Activated naive CD4-positive, alpha-beta T cell treated with anti-CD3 and anti-CD28 coated beads, Interleukin-2, amount 50 U/mL, for 24 hours (primary cell): ENCODE measurements at regions not wholly inside any gene's neighbourhood (a gene's known extent, or its start where the extent isn't known, plus 50 kb on each side); places are given as distances from the start of the nearest gene placed in this dataset.
"Not testable (repeated sequence)": the region's sequence is repeated elsewhere in the genome, so short reads cannot be mapped to it uniquely, and the experiment has no call there.

Experiments used
- H3K27ac Mint-ChIP-seq: one replicate; pipeline ENCODE4 v1.8.0; 2021; ENCODE audit warnings: mild to moderate bottlenecking, mixed read lengths
- H3K27me3 Mint-ChIP-seq: one replicate; pipeline ENCODE4 v1.8.0; 2021; ENCODE audit warnings: mixed read lengths
- H3K36me3 Mint-ChIP-seq: one replicate; pipeline ENCODE4 v1.8.0; 2021; ENCODE audit warnings: mixed read lengths
- H3K4me1 Mint-ChIP-seq: one replicate; pipeline ENCODE4 v1.8.0; 2021; ENCODE audit warnings: mixed read lengths
- H3K4me3 Mint-ChIP-seq: one replicate; pipeline ENCODE4 v1.8.0; 2021; ENCODE audit warnings: mild to moderate bottlenecking, mixed read lengths
- H3K9me3 Mint-ChIP-seq: one replicate; pipeline ENCODE4 v1.8.0; 2021; ENCODE audit warnings: mixed read lengths

GRCh38 chr19:30841934-30842333 lies 469.8 kb downstream of the ZNF536 start:
- H3K36me3 Mint-ChIP-seq: no peaks in the 10 kb centered on the region
- no peaks in the 10 kb centered on the region for H3K4me1 Mint-ChIP-seq
- H3K27me3 Mint-ChIP-seq: peaks cover 4% of the 10 kb centered on the region
- no peak overlapping the region for H3K27ac Mint-ChIP-seq
- H3K4me3 Mint-ChIP-seq: no peak overlapping the region
- H3K9me3 Mint-ChIP-seq: no peaks in the 10 kb centered on the region

GRCh38 chr19:30830875-30831274 lies 458.7 kb downstream of the ZNF536 start:
- no peak overlapping the region for H3K4me3 Mint-ChIP-seq
- no peaks in the 10 kb centered on the region for H3K36me3 Mint-ChIP-seq
- H3K27me3 Mint-ChIP-seq: peaks cover 2% of the 10 kb centered on the region
- H3K27ac Mint-ChIP-seq: no peak overlapping the region
- no peaks in the 10 kb centered on the region for H3K4me1 Mint-ChIP-seq
- peaks cover 6% of the 10 kb centered on the region for H3K9me3 Mint-ChIP-seq

GRCh38 chr19:30825505-30825904 lies 453.3 kb downstream of the ZNF536 start:
- not testable (repeated sequence) for H3K4me1 Mint-ChIP-seq, H3K4me3 Mint-ChIP-seq, H3K36me3 Mint-ChIP-seq, H3K27ac Mint-ChIP-seq, H3K27me3 Mint-ChIP-seq
- peaks cover 11% of the 10 kb centered on the region for H3K9me3 Mint-ChIP-seq

- Mint-ChIP-seq H3K9me3 (peaks cover 11% of the 10 kb centered on the region), H3K27me3 (peaks cover 7% of the 10 kb centered on the region), H3K36me3 (no peaks in the 10 kb centered on the region), H3K27ac (no peak overlapping the region), H3K4me1 (no peaks in the 10 kb centered on the region), H3K4me3 (no peak overlapping the region)
These were observed 452.6 kb downstream of the ZNF536 start for GRCh38 chr19:30824809-30825208.

GRCh38 chr19:30817965-30818567 lies 445.9 kb downstream of the ZNF536 start:
- Mint-ChIP-seq H3K36me3 (no peaks in the 10 kb centered on the region), H3K27me3 (peaks cover 13% of the 10 kb centered on the region), H3K4me3 (no peak overlapping the region), H3K27ac (no peak overlapping the region), H3K4me1 (no peaks in the 10 kb centered on the region), H3K9me3 (peaks cover 5% of the 10 kb centered on the region)

GRCh38 chr19:30817197-30817596 lies 445.0 kb downstream of the ZNF536 start:
- H3K36me3 Mint-ChIP-seq: no peaks in the 10 kb centered on the region
- H3K4me3 Mint-ChIP-seq: no peak overlapping the region
- H3K27ac Mint-ChIP-seq: no peak overlapping the region
- peaks cover 13% of the 10 kb centered on the region for H3K27me3 Mint-ChIP-seq
- H3K9me3 Mint-ChIP-seq: peaks cover 5% of the 10 kb centered on the region
- H3K4me1 Mint-ChIP-seq: no peaks in the 10 kb centered on the region

GRCh38 chr19:30815889-30816580 lies 443.9 kb downstream of the ZNF536 start:
- peaks cover 13% of the 10 kb centered on the region for H3K27me3 Mint-ChIP-seq
- H3K4me3 Mint-ChIP-seq: no peak overlapping the region
- H3K27ac Mint-ChIP-seq: no peak overlapping the region
- H3K36me3 Mint-ChIP-seq: no peaks in the 10 kb centered on the region
- H3K4me1 Mint-ChIP-seq: no peaks in the 10 kb centered on the region
- peaks cover 5% of the 10 kb centered on the region for H3K9me3 Mint-ChIP-seq

- H3K27ac Mint-ChIP-seq: no peak overlapping the region
- H3K36me3 Mint-ChIP-seq: no peaks in the 10 kb centered on the region
- H3K4me1 Mint-ChIP-seq: no peaks in the 10 kb centered on the region
- no peak overlapping the region for H3K4me3 Mint-ChIP-seq
- peaks cover 5% of the 10 kb centered on the region for H3K9me3 Mint-ChIP-seq
- H3K27me3 Mint-ChIP-seq: peaks cover 8% of the 10 kb centered on the region
These were observed 440.0 kb downstream of the ZNF536 start for GRCh38 chr19:30812099-30812678.

- Mint-ChIP-seq H3K4me1 (no peaks in the 10 kb centered on the region), H3K27ac (no peak overlapping the region), H3K36me3 (no peaks in the 10 kb centered on the region)
These were observed 439.4 kb downstream of the ZNF536 start for GRCh38 chr19:30811397-30812098.

GRCh38 chr19:30810726-30811125 lies 438.5 kb downstream of the ZNF536 start:
- H3K27me3 Mint-ChIP-seq: peaks cover 5% of the 10 kb centered on the region
- no peak overlapping the region for H3K4me3 Mint-ChIP-seq
- no peak overlapping the region for H3K27ac Mint-ChIP-seq
- H3K4me1 Mint-ChIP-seq: no peaks in the 10 kb centered on the region
- peaks cover 5% of the 10 kb centered on the region for H3K9me3 Mint-ChIP-seq
- no peaks in the 10 kb centered on the region for H3K36me3 Mint-ChIP-seq

More at GRCh38 chr19:30811397-30812098, 439.4 kb downstream of the ZNF536 start:
- Mint-ChIP-seq H3K9me3 (peaks cover 5% of the 10 kb centered on the region), H3K27me3 (peaks cover 8% of the 10 kb centered on the region), H3K4me3 (no peak overlapping the region)

- Mint-ChIP-seq H3K4me1 (no peaks in the 10 kb centered on the region), H3K27me3 (peaks cover 3% of the 10 kb centered on the region), H3K36me3 (no peaks in the 10 kb centered on the region), H3K27ac (no peak overlapping the region), H3K9me3 (no peaks in the 10 kb centered on the region), H3K4me3 (no peak overlapping the region)
These were observed 435.1 kb downstream of the ZNF536 start for GRCh38 chr19:30807278-30807677.

GRCh38 chr19:30806311-30806710 lies 434.1 kb downstream of the ZNF536 start:
- no peak overlapping the region for H3K4me3 Mint-ChIP-seq
- H3K27ac Mint-ChIP-seq: no peak overlapping the region
- no peaks in the 10 kb centered on the region for H3K9me3 Mint-ChIP-seq
- H3K27me3 Mint-ChIP-seq: peaks cover 2% of the 10 kb centered on the region
- no peaks in the 10 kb centered on the region for H3K4me1 Mint-ChIP-seq
- no peaks in the 10 kb centered on the region for H3K36me3 Mint-ChIP-seq

GRCh38 chr19:30804751-30805150 lies 432.6 kb downstream of the ZNF536 start:
- Mint-ChIP-seq H3K27ac (no peak overlapping the region), H3K9me3 (no peaks in the 10 kb centered on the region), H3K27me3 (peaks cover 2% of the 10 kb centered on the region), H3K4me1 (no peaks in the 10 kb centered on the region), H3K4me3 (no peak overlapping the region), H3K36me3 (no peaks in the 10 kb centered on the region)

GRCh38 chr19:30804333-30804732 lies 432.1 kb downstream of the ZNF536 start:
- H3K4me3 Mint-ChIP-seq, H3K27me3 Mint-ChIP-seq, H3K27ac Mint-ChIP-seq: not testable (repeated sequence)

GRCh38 chr19:30802424-30803013 lies 430.3 kb downstream of the ZNF536 start:
- no peak overlapping the region for H3K4me3 Mint-ChIP-seq

More at GRCh38 chr19:30804333-30804732, 432.1 kb downstream of the ZNF536 start:
- not testable (repeated sequence) for H3K4me1 Mint-ChIP-seq, H3K9me3 Mint-ChIP-seq, H3K36me3 Mint-ChIP-seq

More at GRCh38 chr19:30802424-30803013, 430.3 kb downstream of the ZNF536 start:
- H3K4me1 Mint-ChIP-seq: no peaks in the 10 kb centered on the region
- peaks cover 3% of the 10 kb centered on the region for H3K27me3 Mint-ChIP-seq
- no peak overlapping the region for H3K27ac Mint-ChIP-seq
- H3K9me3 Mint-ChIP-seq: no peaks in the 10 kb centered on the region
- H3K36me3 Mint-ChIP-seq: no peaks in the 10 kb centered on the region
